Liver (tissue), 3 donors: ENCODE measurements at regions not wholly inside any gene's neighbourhood (a gene's known extent, or its start where the extent isn't known, plus 50 kb on each side); places are given as distances from the start of the nearest gene placed in this dataset.

ENCODE experiments used
- EGR1 ChIP-seq, 2 donors: IDR thresholded peaks; 2 replicates each; pipeline ENCODE4 v1.6.1; 2016 to 2018; ENCODE audit warnings: antibody characterized with exemption in 2 of 2, low read depth in 2 of 2
- FOXA1 ChIP-seq: IDR thresholded peaks from 2 replicates; pipeline ENCODE4 v1.6.1; 2016; ENCODE audit warnings: antibody characterized with exemption
- GABPA ChIP-seq, 2 donors: IDR thresholded peaks in 1 of 2; conservative IDR thresholded peaks in 1 of 2; 2 replicates each; pipeline ENCODE4 v1.6.1; 2016; ENCODE audit warnings: antibody characterized with exemption in 2 of 2, mild to moderate bottlenecking in 1 of 2, moderate library complexity in 1 of 2
- HNF4G ChIP-seq: IDR thresholded peaks from 2 replicates; pipeline ENCODE4 v1.6.1; 2016; ENCODE audit warnings: antibody characterized with exemption
- JUND ChIP-seq, 2 donors: IDR thresholded peaks; 2 replicates each; pipeline ENCODE4 v1.6.1; 2016; ENCODE audit warnings: antibody characterized with exemption in 2 of 2
- RAD21 ChIP-seq, 2 donors: IDR thresholded peaks; 2 replicates each; pipeline ENCODE4 v1.6.1; 2016; ENCODE audit warnings: antibody characterized with exemption in 2 of 2, mild to moderate bottlenecking in 2 of 2
- SP1 ChIP-seq: IDR thresholded peaks from 2 replicates; pipeline ENCODE4 v1.6.1; 2018; ENCODE audit warnings: antibody characterized with exemption, mild to moderate bottlenecking
- TAF1 ChIP-seq: conservative IDR thresholded peaks from 2 replicates; pipeline ENCODE4 v1.6.1; 2016; ENCODE audit warnings: antibody characterized with exemption, mild to moderate bottlenecking
- TF ChIP-seq, protein P1 (sequence below): fragments of 150-350 bp; IDR thresholded peaks from 2 replicates; pipeline ENCODE4 v1.5.1; 2017; ENCODE audit warnings: improper control_type of control experiment, low read depth, low read length; ENCODE audit not compliant: missing input control
- TF ChIP-seq, protein P2 (sequence below): IDR thresholded peaks from 2 replicates; pipeline ENCODE4 v1.6.1; 2016; ENCODE audit warnings: antibody characterized with exemption
- TF ChIP-seq, protein P3 (sequence below): IDR thresholded peaks from 2 replicates; pipeline ENCODE4 v1.6.1; 2016; ENCODE audit warnings: antibody characterized with exemption
- TF ChIP-seq, protein P4 (sequence below): IDR thresholded peaks from 2 replicates; pipeline ENCODE4 v1.6.1; 2016; ENCODE audit warnings: antibody characterized with exemption, mild to moderate bottlenecking
- TF ChIP-seq, protein P5 (sequence below): IDR thresholded peaks from 2 replicates; pipeline ENCODE4 v1.6.1; 2016; ENCODE audit warnings: antibody characterized with exemption
- donor health status: healthy.
- donor health status: healthy.

DNA sequence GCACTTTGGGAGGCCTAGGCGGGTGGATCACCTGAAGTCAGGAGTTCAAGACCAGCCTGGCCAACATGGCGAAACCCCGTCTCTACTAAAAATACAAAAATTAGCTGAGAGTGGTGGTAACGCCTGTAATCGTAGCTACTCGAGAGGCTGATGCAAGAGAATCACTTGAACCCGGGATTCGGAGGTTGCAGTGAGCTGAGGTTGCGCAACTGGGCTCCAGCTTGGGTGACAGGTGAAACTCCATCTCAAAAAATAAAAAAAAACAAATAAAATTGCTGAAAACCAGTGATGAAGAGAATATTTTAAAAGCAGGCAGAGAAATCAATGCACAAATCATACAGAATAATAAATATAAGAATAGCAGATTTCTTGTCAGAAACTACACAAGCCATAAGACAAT is 129.3 kb downstream of the SLIT2 start:
- TF ChIP-seq, protein P1, sequence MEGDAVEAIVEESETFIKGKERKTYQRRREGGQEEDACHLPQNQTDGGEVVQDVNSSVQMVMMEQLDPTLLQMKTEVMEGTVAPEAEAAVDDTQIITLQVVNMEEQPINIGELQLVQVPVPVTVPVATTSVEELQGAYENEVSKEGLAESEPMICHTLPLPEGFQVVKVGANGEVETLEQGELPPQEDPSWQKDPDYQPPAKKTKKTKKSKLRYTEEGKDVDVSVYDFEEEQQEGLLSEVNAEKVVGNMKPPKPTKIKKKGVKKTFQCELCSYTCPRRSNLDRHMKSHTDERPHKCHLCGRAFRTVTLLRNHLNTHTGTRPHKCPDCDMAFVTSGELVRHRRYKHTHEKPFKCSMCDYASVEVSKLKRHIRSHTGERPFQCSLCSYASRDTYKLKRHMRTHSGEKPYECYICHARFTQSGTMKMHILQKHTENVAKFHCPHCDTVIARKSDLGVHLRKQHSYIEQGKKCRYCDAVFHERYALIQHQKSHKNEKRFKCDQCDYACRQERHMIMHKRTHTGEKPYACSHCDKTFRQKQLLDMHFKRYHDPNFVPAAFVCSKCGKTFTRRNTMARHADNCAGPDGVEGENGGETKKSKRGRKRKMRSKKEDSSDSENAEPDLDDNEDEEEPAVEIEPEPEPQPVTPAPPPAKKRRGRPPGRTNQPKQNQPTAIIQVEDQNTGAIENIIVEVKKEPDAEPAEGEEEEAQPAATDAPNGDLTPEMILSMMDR, result no peak
- TF ChIP-seq, protein P2, sequence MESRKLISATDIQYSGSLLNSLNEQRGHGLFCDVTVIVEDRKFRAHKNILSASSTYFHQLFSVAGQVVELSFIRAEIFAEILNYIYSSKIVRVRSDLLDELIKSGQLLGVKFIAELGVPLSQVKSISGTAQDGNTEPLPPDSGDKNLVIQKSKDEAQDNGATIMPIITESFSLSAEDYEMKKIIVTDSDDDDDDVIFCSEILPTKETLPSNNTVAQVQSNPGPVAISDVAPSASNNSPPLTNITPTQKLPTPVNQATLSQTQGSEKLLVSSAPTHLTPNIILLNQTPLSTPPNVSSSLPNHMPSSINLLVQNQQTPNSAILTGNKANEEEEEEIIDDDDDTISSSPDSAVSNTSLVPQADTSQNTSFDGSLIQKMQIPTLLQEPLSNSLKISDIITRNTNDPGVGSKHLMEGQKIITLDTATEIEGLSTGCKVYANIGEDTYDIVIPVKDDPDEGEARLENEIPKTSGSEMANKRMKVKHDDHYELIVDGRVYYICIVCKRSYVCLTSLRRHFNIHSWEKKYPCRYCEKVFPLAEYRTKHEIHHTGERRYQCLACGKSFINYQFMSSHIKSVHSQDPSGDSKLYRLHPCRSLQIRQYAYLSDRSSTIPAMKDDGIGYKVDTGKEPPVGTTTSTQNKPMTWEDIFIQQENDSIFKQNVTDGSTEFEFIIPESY, result no peak
- TF ChIP-seq TAF1 (no peak), EGR1 (IDR thresholded peaks at IDR 0.05; ENCODE audit: low read depth in 2 of 2) (no peak), FOXA1 (no peak), GABPA (IDR thresholded peaks at IDR 0.05 in 1 of 2, conservative IDR thresholded peaks at IDR 0.05 in 1 of 2) (no peak), HNF4G (no peak), SP1 (no peak), JUND (IDR thresholded peaks at IDR 0.05) (no peak), RAD21 (IDR thresholded peaks at IDR 0.05) (no peak)
- TF ChIP-seq, protein P3, sequence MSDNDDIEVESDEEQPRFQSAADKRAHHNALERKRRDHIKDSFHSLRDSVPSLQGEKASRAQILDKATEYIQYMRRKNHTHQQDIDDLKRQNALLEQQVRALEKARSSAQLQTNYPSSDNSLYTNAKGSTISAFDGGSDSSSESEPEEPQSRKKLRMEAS, result no peak
- TF ChIP-seq, protein P4, sequence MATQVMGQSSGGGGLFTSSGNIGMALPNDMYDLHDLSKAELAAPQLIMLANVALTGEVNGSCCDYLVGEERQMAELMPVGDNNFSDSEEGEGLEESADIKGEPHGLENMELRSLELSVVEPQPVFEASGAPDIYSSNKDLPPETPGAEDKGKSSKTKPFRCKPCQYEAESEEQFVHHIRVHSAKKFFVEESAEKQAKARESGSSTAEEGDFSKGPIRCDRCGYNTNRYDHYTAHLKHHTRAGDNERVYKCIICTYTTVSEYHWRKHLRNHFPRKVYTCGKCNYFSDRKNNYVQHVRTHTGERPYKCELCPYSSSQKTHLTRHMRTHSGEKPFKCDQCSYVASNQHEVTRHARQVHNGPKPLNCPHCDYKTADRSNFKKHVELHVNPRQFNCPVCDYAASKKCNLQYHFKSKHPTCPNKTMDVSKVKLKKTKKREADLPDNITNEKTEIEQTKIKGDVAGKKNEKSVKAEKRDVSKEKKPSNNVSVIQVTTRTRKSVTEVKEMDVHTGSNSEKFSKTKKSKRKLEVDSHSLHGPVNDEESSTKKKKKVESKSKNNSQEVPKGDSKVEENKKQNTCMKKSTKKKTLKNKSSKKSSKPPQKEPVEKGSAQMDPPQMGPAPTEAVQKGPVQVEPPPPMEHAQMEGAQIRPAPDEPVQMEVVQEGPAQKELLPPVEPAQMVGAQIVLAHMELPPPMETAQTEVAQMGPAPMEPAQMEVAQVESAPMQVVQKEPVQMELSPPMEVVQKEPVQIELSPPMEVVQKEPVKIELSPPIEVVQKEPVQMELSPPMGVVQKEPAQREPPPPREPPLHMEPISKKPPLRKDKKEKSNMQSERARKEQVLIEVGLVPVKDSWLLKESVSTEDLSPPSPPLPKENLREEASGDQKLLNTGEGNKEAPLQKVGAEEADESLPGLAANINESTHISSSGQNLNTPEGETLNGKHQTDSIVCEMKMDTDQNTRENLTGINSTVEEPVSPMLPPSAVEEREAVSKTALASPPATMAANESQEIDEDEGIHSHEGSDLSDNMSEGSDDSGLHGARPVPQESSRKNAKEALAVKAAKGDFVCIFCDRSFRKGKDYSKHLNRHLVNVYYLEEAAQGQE, result no peak
- TF ChIP-seq, protein P5, sequence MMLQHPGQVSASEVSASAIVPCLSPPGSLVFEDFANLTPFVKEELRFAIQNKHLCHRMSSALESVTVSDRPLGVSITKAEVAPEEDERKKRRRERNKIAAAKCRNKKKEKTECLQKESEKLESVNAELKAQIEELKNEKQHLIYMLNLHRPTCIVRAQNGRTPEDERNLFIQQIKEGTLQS, result no peak
